ENCODE measurements at regions not wholly inside any gene's neighbourhood (a gene's known extent, or its start where the extent isn't known, plus 50 kb on each side); places are given as distances from the start of the nearest gene placed in this dataset.

- no peak for DNase-seq (ENCODE audit: low read depth in 4 of 4, low spot score in 2 of 4)
These were observed 104.3 kb downstream of the HS3ST3B1 start for GRCh38 chr17:14405189-14405588.
